ENCODE measurements at regions not wholly inside any gene's neighbourhood (a gene's known extent, or its start where the extent isn't known, plus 50 kb on each side); places are given as distances from the start of the nearest gene placed in this dataset.
"Not testable (repeated sequence)": the region's sequence is repeated elsewhere in the genome, so short reads cannot be mapped to it uniquely, and the experiment has no call there.

- Histone ChIP-seq H3K4ac (ENCODE audit: low read depth, low read length) (no peak overlapping the region), H2BK120ac (ENCODE audit: insufficient read depth, low read length, poor library complexity) (no peak overlapping the region), H3K4me1 (ENCODE audit: control insufficient read depth in 1 of 2, insufficient read depth in 2 of 2, low read length in 2 of 2) (no peaks in the 10 kb centered on the region), H3K9ac (ENCODE audit: low read length) (no peak overlapping the region), H3K79me2 (ENCODE audit: control insufficient read depth, insufficient read depth, low read length, poor library complexity) (no peaks in the 10 kb centered on the region), H3K4me2 (ENCODE audit: low read length) (no peak overlapping the region), H2BK5ac (ENCODE audit: low read depth, low read length, poor library complexity) (no peak overlapping the region), H3K79me1 (ENCODE audit: low read length) (no peaks in the 10 kb centered on the region), H3K18ac (ENCODE audit: low read length) (no peak overlapping the region), H3K23ac (ENCODE audit: low read length) (no peak overlapping the region), H4K8ac (ENCODE audit: low read depth, low read length) (no peak overlapping the region), H2AFZ (ENCODE audit: insufficient read depth, low read length, poor library complexity) (no peak overlapping the region), H3K4me3 (ENCODE audit: low read depth, low read length) (no peak overlapping the region), H3K27ac (ENCODE audit: low read depth, low read length) (no peak overlapping the region), H2AK5ac (ENCODE audit: low read length) (no peak overlapping the region), H3K9me3 (ENCODE audit: insufficient read depth, low read depth, low read length) (no peaks in the 10 kb centered on the region), H3K14ac (ENCODE audit: low read length) (no peak overlapping the region), H3K27me3 (ENCODE audit: insufficient read depth, low read length) (no peaks in the 10 kb centered on the region), H4K91ac (ENCODE audit: low read depth, low read length) (no peak overlapping the region), H2BK12ac (ENCODE audit: low read length) (no peak overlapping the region), H3K36me3 (ENCODE audit: control insufficient read depth in 1 of 2, insufficient read depth in 2 of 2, low read length in 2 of 2) (no peaks in the 10 kb centered on the region), H4K12ac (ENCODE audit: low read depth, low read length) (no peak overlapping the region)
- WGBS (ENCODE audit: extremely low coverage, insufficient coverage, insufficient read length), result no CpG with 5 or more reads among the region's 3 CpGs
- no peak for DNase-seq
These were observed 227.5 kb upstream of the EPHA3 start for GRCh38 chr3:88879905-88880304.

- Histone ChIP-seq H3K9me3 (ENCODE audit: insufficient read depth, low read depth, low read length) (no peaks in the 10 kb centered on the region), H3K27me3 (ENCODE audit: insufficient read depth, low read length) (no peaks in the 10 kb centered on the region), H3K4me3 (ENCODE audit: low read depth, low read length) (no peak overlapping the region), H3K18ac (ENCODE audit: low read length) (no peak overlapping the region), H3K36me3 (ENCODE audit: control insufficient read depth in 1 of 2, insufficient read depth in 2 of 2, low read length in 2 of 2) (no peaks in the 10 kb centered on the region), H3K79me2 (ENCODE audit: control insufficient read depth, insufficient read depth, low read length, poor library complexity) (no peaks in the 10 kb centered on the region), H3K9ac (ENCODE audit: low read length) (no peak overlapping the region), H2AK5ac (ENCODE audit: low read length) (no peak overlapping the region), H3K4ac (ENCODE audit: low read depth, low read length) (no peak overlapping the region), H2BK5ac (ENCODE audit: low read depth, low read length, poor library complexity) (no peak overlapping the region), H3K4me2 (ENCODE audit: low read length) (no peak overlapping the region), H3K23ac (ENCODE audit: low read length) (no peak overlapping the region), H2BK12ac (ENCODE audit: low read length) (no peak overlapping the region), H4K8ac (ENCODE audit: low read depth, low read length) (no peak overlapping the region), H2BK120ac (ENCODE audit: insufficient read depth, low read length, poor library complexity) (no peak overlapping the region), H3K14ac (ENCODE audit: low read length) (no peak overlapping the region), H2AFZ (ENCODE audit: insufficient read depth, low read length, poor library complexity) (no peak overlapping the region), H3K4me1 (ENCODE audit: control insufficient read depth in 1 of 2, insufficient read depth in 2 of 2, low read length in 2 of 2) (no peaks in the 10 kb centered on the region), H4K12ac (ENCODE audit: low read depth, low read length) (no peak overlapping the region), H3K27ac (ENCODE audit: low read depth, low read length) (no peak overlapping the region), H4K91ac (ENCODE audit: low read depth, low read length) (no peak overlapping the region), H3K79me1 (ENCODE audit: low read length) (no peaks in the 10 kb centered on the region)
- WGBS (ENCODE audit: extremely low coverage, insufficient coverage, insufficient read length), result no CpG with 5 or more reads among the region's 2 CpGs
- DNase-seq, result no peak
These were observed 225.3 kb upstream of the EPHA3 start for GRCh38 chr3:88882121-88882520.

- WGBS (ENCODE audit: extremely low coverage, insufficient coverage, insufficient read length), result no CpG with 5 or more reads among the region's 12 CpGs
- not testable (repeated sequence) for H3K27me3 ChIP-seq (ENCODE audit: insufficient read depth, low read length); H2AFZ ChIP-seq (ENCODE audit: insufficient read depth, low read length, poor library complexity); H3K18ac ChIP-seq (ENCODE audit: low read length); H3K27ac ChIP-seq (ENCODE audit: low read depth, low read length); H4K91ac ChIP-seq (ENCODE audit: low read depth, low read length); H4K12ac ChIP-seq (ENCODE audit: low read depth, low read length); H3K4me1 ChIP-seq (ENCODE audit: control insufficient read depth in 1 of 2, insufficient read depth in 2 of 2, low read length in 2 of 2); H3K79me1 ChIP-seq (ENCODE audit: low read length); H2BK120ac ChIP-seq (ENCODE audit: insufficient read depth, low read length, poor library complexity); H4K8ac ChIP-seq (ENCODE audit: low read depth, low read length); H2AK5ac ChIP-seq (ENCODE audit: low read length); H3K4me2 ChIP-seq (ENCODE audit: low read length); H2BK5ac ChIP-seq (ENCODE audit: low read depth, low read length, poor library complexity); DNase-seq; H3K79me2 ChIP-seq (ENCODE audit: control insufficient read depth, insufficient read depth, low read length, poor library complexity); H3K4me3 ChIP-seq (ENCODE audit: low read depth, low read length); H3K9ac ChIP-seq (ENCODE audit: low read length); H3K36me3 ChIP-seq (ENCODE audit: control insufficient read depth in 1 of 2, insufficient read depth in 2 of 2, low read length in 2 of 2); H3K14ac ChIP-seq (ENCODE audit: low read length); H2BK12ac ChIP-seq (ENCODE audit: low read length); H3K9me3 ChIP-seq (ENCODE audit: insufficient read depth, low read depth, low read length); H3K4ac ChIP-seq (ENCODE audit: low read depth, low read length); H3K23ac ChIP-seq (ENCODE audit: low read length)
These were observed 220.8 kb upstream of the EPHA3 start for GRCh38 chr3:88886624-88887023.

GRCh38 chr3:88896026-88896425, 211.4 kb upstream of the EPHA3 start:
- Histone ChIP-seq H3K79me1 (ENCODE audit: low read length) (no peaks in the 10 kb centered on the region), H3K4me1 (ENCODE audit: control insufficient read depth in 1 of 2, insufficient read depth in 2 of 2, low read length in 2 of 2) (no peaks in the 10 kb centered on the region), H3K14ac (ENCODE audit: low read length) (no peak overlapping the region), H3K4me3 (ENCODE audit: low read depth, low read length) (no peak overlapping the region), H3K27ac (ENCODE audit: low read depth, low read length) (no peak overlapping the region), H3K27me3 (ENCODE audit: insufficient read depth, low read length) (no peaks in the 10 kb centered on the region), H3K4ac (ENCODE audit: low read depth, low read length) (no peak overlapping the region), H3K9ac (ENCODE audit: low read length) (no peak overlapping the region), H3K23ac (ENCODE audit: low read length) (no peak overlapping the region), H3K18ac (ENCODE audit: low read length) (no peak overlapping the region), H2AFZ (ENCODE audit: insufficient read depth, low read length, poor library complexity) (no peak overlapping the region), H2BK120ac (ENCODE audit: insufficient read depth, low read length, poor library complexity) (no peak overlapping the region), H2AK5ac (ENCODE audit: low read length) (no peak overlapping the region), H2BK5ac (ENCODE audit: low read depth, low read length, poor library complexity) (no peak overlapping the region), H2BK12ac (ENCODE audit: low read length) (no peak overlapping the region), H4K12ac (ENCODE audit: low read depth, low read length) (no peak overlapping the region), H3K4me2 (ENCODE audit: low read length) (no peak overlapping the region), H3K79me2 (ENCODE audit: control insufficient read depth, insufficient read depth, low read length, poor library complexity) (no peaks in the 10 kb centered on the region), H3K9me3 (ENCODE audit: insufficient read depth, low read depth, low read length) (no peaks in the 10 kb centered on the region), H3K36me3 (ENCODE audit: control insufficient read depth in 1 of 2, insufficient read depth in 2 of 2, low read length in 2 of 2) (no peaks in the 10 kb centered on the region), H4K8ac (ENCODE audit: low read depth, low read length) (no peak overlapping the region), H4K91ac (ENCODE audit: low read depth, low read length) (no peak overlapping the region)
- no peak for DNase-seq
- WGBS (ENCODE audit: extremely low coverage, insufficient coverage, insufficient read length), result no CpG with 5 or more reads among the region's 1 CpG

Measured in trophoblast cell (in vitro differentiated cells and primary cell).